ENCODE measurements at regions not wholly inside any gene's neighbourhood (a gene's known extent, or its start where the extent isn't known, plus 50 kb on each side); places are given as distances from the start of the nearest gene placed in this dataset.

- Histone ChIP-seq H3K79me1 (ENCODE audit: low read depth, low read length) (no peaks in the 10 kb centered on the region), H3K18ac (ENCODE audit: low read length) (no peak overlapping the region), H2BK15ac (ENCODE audit: low read length) (no peak overlapping the region), H2AK5ac (ENCODE audit: low read depth, low read length) (no peak overlapping the region), H3K27ac (replicated peaks; ENCODE audit: low read length) (no peak overlapping the region), H2BK5ac (ENCODE audit: low read length) (no peak overlapping the region), H3K4me2 (ENCODE audit: insufficient read depth, low read length, poor library complexity, severe bottlenecking) (no peak overlapping the region), H3K4me1 (ENCODE audit: control insufficient read depth in 2 of 2, insufficient read depth in 1 of 2, low read depth in 1 of 2, low read length in 2 of 2) (peaks cover 10 to 28% of the 10 kb centered on the region in 2 donors), H4K8ac (ENCODE audit: low read depth, low read length) (no peak overlapping the region), H2BK120ac (ENCODE audit: low read depth, low read length) (no peak overlapping the region), H3K4me3 (ENCODE audit: low read length in 2 of 2) (no peak overlapping the region), H2AFZ (ENCODE audit: low read length) (no peak overlapping the region), H3K36me3 (replicated peaks in 1 of 2; ENCODE audit: control insufficient read depth in 2 of 2, insufficient read depth in 2 of 2, low read length in 2 of 2) (no peaks in the 10 kb centered on the region), H3K9ac (ENCODE audit: low read depth, low read length, poor library complexity) (no peak overlapping the region), H3K9me3 (replicated peaks in 1 of 2; ENCODE audit: control insufficient read depth in 2 of 2, insufficient read depth in 1 of 2, low read depth in 1 of 2, low read length in 2 of 2) (no peaks in the 10 kb centered on the region), H3K14ac (ENCODE audit: low read length) (no peak overlapping the region), H4K91ac (ENCODE audit: low read depth, low read length, poor library complexity) (no peak overlapping the region), H3K4ac (ENCODE audit: low read length) (no peak overlapping the region), H3K23ac (ENCODE audit: low read depth, low read length, poor library complexity) (no peak overlapping the region), H3K27me3 (ENCODE audit: control insufficient read depth in 3 of 3, insufficient read depth in 3 of 3, low read depth in 1 of 3, low read length in 3 of 3) (no peaks in the 10 kb centered on the region), H2BK12ac (ENCODE audit: low read length) (no peak overlapping the region)
- DNase-seq (ENCODE audit: low spot score) = no peak
- no CpG with 5 or more reads among the region's 9 CpGs for WGBS, 2 donors (ENCODE audit: extremely low coverage in 2 of 2, insufficient read length in 2 of 2, insufficient replicate concordance in 1 of 2)
These were observed 473.0 kb upstream of the TNP1 start for GRCh38 chr2:217332866-217333265.

GRCh38 chr2:217332417-217332791 lies 472.5 kb upstream of the TNP1 start:
- H3K9ac ChIP-seq (ENCODE audit: low read depth, low read length, poor library complexity) = no peak overlapping the region
- no peak overlapping the region for H3K27ac ChIP-seq (replicated peaks; ENCODE audit: low read length)
- no peak overlapping the region for H3K18ac ChIP-seq (ENCODE audit: low read length)
- H3K79me1 ChIP-seq (ENCODE audit: low read depth, low read length) = no peaks in the 10 kb centered on the region
- H2BK12ac ChIP-seq (ENCODE audit: low read length) = no peak overlapping the region
- no peak overlapping the region for H3K14ac ChIP-seq (ENCODE audit: low read length)
- H3K4me3 ChIP-seq (ENCODE audit: low read length in 2 of 2) = no peak overlapping the region
- H2AFZ ChIP-seq (ENCODE audit: low read length) = no peak overlapping the region
- no peak overlapping the region for H3K4ac ChIP-seq (ENCODE audit: low read length)
- no peak overlapping the region for H3K4me2 ChIP-seq (ENCODE audit: insufficient read depth, low read length, poor library complexity, severe bottlenecking)
- no peak overlapping the region for H4K8ac ChIP-seq (ENCODE audit: low read depth, low read length)
- WGBS, 2 donors (ENCODE audit: extremely low coverage in 2 of 2, insufficient read length in 2 of 2, insufficient replicate concordance in 1 of 2) = no CpG with 5 or more reads among the region's 2 CpGs
- no peaks in the 10 kb centered on the region for H3K27me3 ChIP-seq (ENCODE audit: control insufficient read depth in 3 of 3, insufficient read depth in 3 of 3, low read depth in 1 of 3, low read length in 3 of 3)
- peaks cover 10 to 28% of the 10 kb centered on the region in 2 donors for H3K4me1 ChIP-seq (ENCODE audit: control insufficient read depth in 2 of 2, insufficient read depth in 1 of 2, low read depth in 1 of 2, low read length in 2 of 2)
- DNase-seq (ENCODE audit: low spot score) = no peak
- H2AK5ac ChIP-seq (ENCODE audit: low read depth, low read length) = no peak overlapping the region
- no peak overlapping the region for H2BK5ac ChIP-seq (ENCODE audit: low read length)
- no peaks in the 10 kb centered on the region for H3K9me3 ChIP-seq (replicated peaks in 1 of 2; ENCODE audit: control insufficient read depth in 2 of 2, insufficient read depth in 1 of 2, low read depth in 1 of 2, low read length in 2 of 2)
- no peak overlapping the region for H2BK15ac ChIP-seq (ENCODE audit: low read length)
- no peaks in the 10 kb centered on the region for H3K36me3 ChIP-seq (replicated peaks in 1 of 2; ENCODE audit: control insufficient read depth in 2 of 2, insufficient read depth in 2 of 2, low read length in 2 of 2)
- H4K91ac ChIP-seq (ENCODE audit: low read depth, low read length, poor library complexity) = no peak overlapping the region
- H2BK120ac ChIP-seq (ENCODE audit: low read depth, low read length) = no peak overlapping the region
- H3K23ac ChIP-seq (ENCODE audit: low read depth, low read length, poor library complexity) = no peak overlapping the region

GRCh38 chr2:217331523-217332416 lies 471.9 kb upstream of the TNP1 start:
- H3K9ac ChIP-seq (ENCODE audit: low read depth, low read length, poor library complexity) = no peak overlapping the region
- H2AFZ ChIP-seq (ENCODE audit: low read length) = peak overlapping the region; percentile 44
- H4K91ac ChIP-seq (ENCODE audit: low read depth, low read length, poor library complexity) = no peak overlapping the region
- no peak overlapping the region for H2AK5ac ChIP-seq (ENCODE audit: low read depth, low read length)
- no peaks in the 10 kb centered on the region for H3K36me3 ChIP-seq (replicated peaks in 1 of 2; ENCODE audit: control insufficient read depth in 2 of 2, insufficient read depth in 2 of 2, low read length in 2 of 2)
- no peak overlapping the region for H2BK5ac ChIP-seq (ENCODE audit: low read length)
- no peak overlapping the region for H4K8ac ChIP-seq (ENCODE audit: low read depth, low read length)
- H3K27ac ChIP-seq (replicated peaks; ENCODE audit: low read length) = no peak overlapping the region
- H3K4me3 ChIP-seq (ENCODE audit: low read length in 2 of 2) = no peak overlapping the region
- H3K18ac ChIP-seq (ENCODE audit: low read length) = peak overlapping the region; percentile 3
- WGBS, 2 donors (ENCODE audit: extremely low coverage in 2 of 2, insufficient read length in 2 of 2, insufficient replicate concordance in 1 of 2) = no CpG with 5 or more reads among the region's 3 CpGs
- H3K79me1 ChIP-seq (ENCODE audit: low read depth, low read length) = no peaks in the 10 kb centered on the region
- no peaks in the 10 kb centered on the region for H3K9me3 ChIP-seq (replicated peaks in 1 of 2; ENCODE audit: control insufficient read depth in 2 of 2, insufficient read depth in 1 of 2, low read depth in 1 of 2, low read length in 2 of 2)
- H3K4ac ChIP-seq (ENCODE audit: low read length) = no peak overlapping the region
- no peaks in the 10 kb centered on the region for H3K27me3 ChIP-seq (ENCODE audit: control insufficient read depth in 3 of 3, insufficient read depth in 3 of 3, low read depth in 1 of 3, low read length in 3 of 3)
- H3K14ac ChIP-seq (ENCODE audit: low read length) = no peak overlapping the region
- no peak overlapping the region for H3K23ac ChIP-seq (ENCODE audit: low read depth, low read length, poor library complexity)
- peak; percentile 11 for DNase-seq (ENCODE audit: low spot score)
- peak overlapping the region; percentile 62 for H2BK15ac ChIP-seq (ENCODE audit: low read length)
- peaks cover 10 to 28% of the 10 kb centered on the region in 2 donors for H3K4me1 ChIP-seq (ENCODE audit: control insufficient read depth in 2 of 2, insufficient read depth in 1 of 2, low read depth in 1 of 2, low read length in 2 of 2)
- no peak overlapping the region for H3K4me2 ChIP-seq (ENCODE audit: insufficient read depth, low read length, poor library complexity, severe bottlenecking)
- no peak overlapping the region for H2BK12ac ChIP-seq (ENCODE audit: low read length)
- no peak overlapping the region for H2BK120ac ChIP-seq (ENCODE audit: low read depth, low read length)

GRCh38 chr2:217330647-217331046 lies 470.8 kb upstream of the TNP1 start:
- no peaks in the 10 kb centered on the region for H3K27me3 ChIP-seq (ENCODE audit: control insufficient read depth in 3 of 3, insufficient read depth in 3 of 3, low read depth in 1 of 3, low read length in 3 of 3)
- H2BK12ac ChIP-seq (ENCODE audit: low read length) = no peak overlapping the region
- no peak overlapping the region for H2BK120ac ChIP-seq (ENCODE audit: low read depth, low read length)
- no peak overlapping the region for H2BK15ac ChIP-seq (ENCODE audit: low read length)
- no peak overlapping the region for H3K27ac ChIP-seq (replicated peaks; ENCODE audit: low read length)
- no peak overlapping the region for H2AK5ac ChIP-seq (ENCODE audit: low read depth, low read length)
- no peak overlapping the region for H4K91ac ChIP-seq (ENCODE audit: low read depth, low read length, poor library complexity)
- no peak overlapping the region for H3K4ac ChIP-seq (ENCODE audit: low read length)
- H3K4me1 ChIP-seq (ENCODE audit: control insufficient read depth in 2 of 2, insufficient read depth in 1 of 2, low read depth in 1 of 2, low read length in 2 of 2) = peaks cover 10 to 28% of the 10 kb centered on the region in 2 donors
- no CpG with 5 or more reads among the region's 9 CpGs for WGBS, 2 donors (ENCODE audit: extremely low coverage in 2 of 2, insufficient read length in 2 of 2, insufficient replicate concordance in 1 of 2)
- DNase-seq (ENCODE audit: low spot score) = no peak
- H3K4me2 ChIP-seq (ENCODE audit: insufficient read depth, low read length, poor library complexity, severe bottlenecking) = no peak overlapping the region
- no peaks in the 10 kb centered on the region for H3K79me1 ChIP-seq (ENCODE audit: low read depth, low read length)
- H3K36me3 ChIP-seq (replicated peaks in 1 of 2; ENCODE audit: control insufficient read depth in 2 of 2, insufficient read depth in 2 of 2, low read length in 2 of 2) = no peaks in the 10 kb centered on the region
- no peak overlapping the region for H2AFZ ChIP-seq (ENCODE audit: low read length)
- no peak overlapping the region for H3K18ac ChIP-seq (ENCODE audit: low read length)
- H2BK5ac ChIP-seq (ENCODE audit: low read length) = no peak overlapping the region
- H3K14ac ChIP-seq (ENCODE audit: low read length) = no peak overlapping the region
- no peaks in the 10 kb centered on the region for H3K9me3 ChIP-seq (replicated peaks in 1 of 2; ENCODE audit: control insufficient read depth in 2 of 2, insufficient read depth in 1 of 2, low read depth in 1 of 2, low read length in 2 of 2)
- H3K9ac ChIP-seq (ENCODE audit: low read depth, low read length, poor library complexity) = no peak overlapping the region
- H3K23ac ChIP-seq (ENCODE audit: low read depth, low read length, poor library complexity) = no peak overlapping the region
- no peak overlapping the region for H4K8ac ChIP-seq (ENCODE audit: low read depth, low read length)
- no peak overlapping the region for H3K4me3 ChIP-seq (ENCODE audit: low read length in 2 of 2)

Measured in neuronal stem cell (in vitro differentiated cells).